AG08396 (cell line): ENCODE measurements at regions not wholly inside any gene's neighbourhood (a gene's known extent, or its start where the extent isn't known, plus 50 kb on each side); places are given as distances from the start of the nearest gene placed in this dataset.

Experiments
- DNase-seq: peaks from one replicate; pipeline ENCODE4 v3.0.0; 2012; ENCODE audit warnings: low spot score, mixed read lengths

- DNase-seq = no peak
These were observed 243.9 kb downstream of the NR4A2 start for GRCh38 chr2:156088587-156088986.

- DNase-seq = no peak
These were observed 244.6 kb downstream of the NR4A2 start for GRCh38 chr2:156087875-156088274.

- no peak for DNase-seq
These were observed 248.6 kb downstream of the NR4A2 start for GRCh38 chr2:156083763-156084493.

- no peak for DNase-seq
These were observed 252.7 kb downstream of the NR4A2 start for GRCh38 chr2:156079845-156080244.

- no peak for DNase-seq
These were observed 255.3 kb downstream of the NR4A2 start for GRCh38 chr2:156077041-156077742.

- DNase-seq = no peak
These were observed 266.6 kb downstream of the NR4A2 start for GRCh38 chr2:156065912-156066311.

- DNase-seq = no peak
These were observed 268.0 kb downstream of the NR4A2 start for GRCh38 chr2:156064540-156064939.

GRCh38 chr2:156057647-156058046 lies 274.9 kb downstream of the NR4A2 start:
- DNase-seq = no peak

- no peak for DNase-seq
These were observed 277.5 kb downstream of the NR4A2 start for GRCh38 chr2:156054983-156055382.

GRCh38 chr2:156046900-156047299 lies 285.6 kb downstream of the NR4A2 start:
- DNase-seq = no peak

GRCh38 chr2:156042895-156043294 lies 289.6 kb downstream of the NR4A2 start:
- no peak for DNase-seq

- DNase-seq = no peak
These were observed 294.5 kb downstream of the NR4A2 start for GRCh38 chr2:156038021-156038420.

GRCh38 chr2:156037482-156037881 lies 295.0 kb downstream of the NR4A2 start:
- no peak for DNase-seq

GRCh38 chr2:156031121-156031520 lies 301.4 kb downstream of the NR4A2 start:
- DNase-seq = no peak

- DNase-seq = no peak
These were observed 309.2 kb downstream of the NR4A2 start for GRCh38 chr2:156023229-156023869.

- DNase-seq = no peak
These were observed 311.1 kb downstream of the NR4A2 start for GRCh38 chr2:156021146-156022040.

GRCh38 chr2:156019341-156019740 lies 313.2 kb downstream of the NR4A2 start:
- no peak for DNase-seq

- no peak for DNase-seq
These were observed 315.1 kb downstream of the NR4A2 start for GRCh38 chr2:156017341-156017885.

- no peak for DNase-seq
These were observed 323.2 kb downstream of the NR4A2 start for GRCh38 chr2:156009293-156009692.

GRCh38 chr2:156006721-156007618 lies 325.6 kb downstream of the NR4A2 start:
- DNase-seq = no peak
